Osteoblast (primary cell): ENCODE measurements at regions not wholly inside any gene's neighbourhood (a gene's known extent, or its start where the extent isn't known, plus 50 kb on each side); places are given as distances from the start of the nearest gene placed in this dataset.

Experiments used
- DNase-seq: peaks from one replicate; pipeline ENCODE4 v3.0.0; 2011; ENCODE audit warnings: low spot score, mixed read lengths; ENCODE audit not compliant: insufficient read length; ENCODE audit errors: missing footprints
- H2AFZ ChIP-seq: 2 replicates; pipeline ENCODE4 v1.6.0; 2011; ENCODE audit warnings: mild to moderate bottlenecking, low read length
- H3K27ac ChIP-seq: 2 replicates; pipeline ENCODE4 v1.5.1; 2011; ENCODE audit warnings: mild to moderate bottlenecking, low read depth, low read length, moderate library complexity
- H3K27me3 ChIP-seq: 2 replicates; pipeline ENCODE4 v1.6.0; 2012; ENCODE audit warnings: mild to moderate bottlenecking, control low read depth, inconsistent platforms, low read length, moderate library complexity; ENCODE audit not compliant: insufficient read depth
- H3K36me3 ChIP-seq: 2 replicates; pipeline ENCODE4 v1.5.1; 2011; ENCODE audit warnings: mild to moderate bottlenecking, low read length, control low read depth, moderate library complexity; ENCODE audit not compliant: insufficient read depth
- H3K4me1 ChIP-seq: 2 replicates; pipeline ENCODE4 v1.5.1; 2011; ENCODE audit warnings: mild to moderate bottlenecking, low read length, control low read depth, moderate library complexity; ENCODE audit not compliant: insufficient read depth
- H3K4me2 ChIP-seq: 2 replicates; pipeline ENCODE4 v1.6.0; 2011; ENCODE audit warnings: mild to moderate bottlenecking, low read length; ENCODE audit not compliant: insufficient read depth
- H3K4me3 ChIP-seq: fragments of 200-600 bp; sonication (generic); 3 replicates; pipeline ENCODE4 v1.5.1; 2012; ENCODE audit warnings: mild to moderate bottlenecking, low read length, inconsistent platforms; ENCODE audit not compliant: insufficient read depth
- H3K79me2 ChIP-seq: 2 replicates; pipeline ENCODE4 v1.6.0; 2012; ENCODE audit warnings: mild to moderate bottlenecking, low read length, control low read depth, inconsistent platforms; ENCODE audit not compliant: insufficient read depth
- H3K9me3 ChIP-seq: 2 replicates; pipeline ENCODE4 v1.5.1; 2011; ENCODE audit warnings: low read depth, low read length, control low read depth
- H4K20me1 ChIP-seq: 2 replicates; pipeline ENCODE4 v1.6.0; 2012; ENCODE audit warnings: mild to moderate bottlenecking, low read length, control low read depth; ENCODE audit not compliant: insufficient read depth
- TF ChIP-seq, protein P1 (sequence below): IDR thresholded peaks from 2 replicates; pipeline ENCODE4 v1.5.1; 2011; ENCODE audit warnings: mild to moderate bottlenecking, low read depth, low read length, moderate library complexity; ENCODE audit errors: extremely low read depth

DNA sequence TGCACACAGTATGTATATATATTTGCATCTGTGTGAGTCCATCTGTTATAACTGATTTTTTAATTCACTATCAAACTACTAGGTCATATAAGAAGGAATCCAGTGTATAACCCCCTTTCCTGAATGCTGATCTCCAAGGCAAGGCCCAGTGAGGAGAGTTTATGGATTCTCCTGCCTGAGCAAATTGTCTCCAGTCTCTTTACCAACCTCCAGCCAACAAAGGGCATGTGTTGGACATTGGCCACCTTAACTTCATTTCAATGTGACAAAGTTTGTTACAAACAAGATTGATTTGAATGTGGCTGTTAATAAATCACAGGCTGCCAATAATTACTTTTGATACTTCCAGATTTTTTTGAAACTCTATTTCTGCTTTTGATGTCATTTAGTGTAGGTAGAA lies 191.6 kb downstream of the HAO1 start:
- DNase-seq: no peak
- H3K4me3 ChIP-seq: no peak overlapping the region

DNA sequence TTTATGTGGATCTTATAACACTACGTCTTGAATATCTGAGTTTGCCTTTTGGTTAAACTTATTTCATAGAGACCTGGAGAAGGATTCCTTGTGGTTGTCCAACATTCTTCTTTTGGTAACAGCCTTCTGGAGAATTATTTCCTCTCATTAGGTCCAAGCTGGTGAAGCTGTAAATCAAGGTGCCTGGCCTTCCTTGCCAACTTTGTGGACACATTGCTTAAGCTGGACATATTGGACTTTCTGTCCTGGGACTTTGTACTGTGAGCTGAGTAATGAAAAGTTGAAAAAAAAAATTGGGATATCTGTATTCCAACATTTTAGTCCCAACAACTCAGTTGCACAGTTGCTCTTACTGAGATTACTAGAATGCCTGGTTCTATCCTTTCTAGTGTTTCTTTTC lies 186.2 kb downstream of the HAO1 start:
- TF ChIP-seq, protein P1, sequence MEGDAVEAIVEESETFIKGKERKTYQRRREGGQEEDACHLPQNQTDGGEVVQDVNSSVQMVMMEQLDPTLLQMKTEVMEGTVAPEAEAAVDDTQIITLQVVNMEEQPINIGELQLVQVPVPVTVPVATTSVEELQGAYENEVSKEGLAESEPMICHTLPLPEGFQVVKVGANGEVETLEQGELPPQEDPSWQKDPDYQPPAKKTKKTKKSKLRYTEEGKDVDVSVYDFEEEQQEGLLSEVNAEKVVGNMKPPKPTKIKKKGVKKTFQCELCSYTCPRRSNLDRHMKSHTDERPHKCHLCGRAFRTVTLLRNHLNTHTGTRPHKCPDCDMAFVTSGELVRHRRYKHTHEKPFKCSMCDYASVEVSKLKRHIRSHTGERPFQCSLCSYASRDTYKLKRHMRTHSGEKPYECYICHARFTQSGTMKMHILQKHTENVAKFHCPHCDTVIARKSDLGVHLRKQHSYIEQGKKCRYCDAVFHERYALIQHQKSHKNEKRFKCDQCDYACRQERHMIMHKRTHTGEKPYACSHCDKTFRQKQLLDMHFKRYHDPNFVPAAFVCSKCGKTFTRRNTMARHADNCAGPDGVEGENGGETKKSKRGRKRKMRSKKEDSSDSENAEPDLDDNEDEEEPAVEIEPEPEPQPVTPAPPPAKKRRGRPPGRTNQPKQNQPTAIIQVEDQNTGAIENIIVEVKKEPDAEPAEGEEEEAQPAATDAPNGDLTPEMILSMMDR: no peak
- Histone ChIP-seq H3K9me3 (no peaks in the 10 kb centered on the region), H3K4me3 (no peak overlapping the region), H3K79me2 (no peaks in the 10 kb centered on the region), H3K4me2 (no peak overlapping the region), H3K27ac (no peak overlapping the region), H3K4me1 (no peaks in the 10 kb centered on the region), H3K36me3 (no peaks in the 10 kb centered on the region), H2AFZ (no peak overlapping the region), H3K27me3 (no peaks in the 10 kb centered on the region), H4K20me1 (no peaks in the 10 kb centered on the region)
- DNase-seq: no peak

More for the DNA sequence above, 191.6 kb downstream of the HAO1 start:
- Histone ChIP-seq H3K27me3 (no peaks in the 10 kb centered on the region), H3K36me3 (no peaks in the 10 kb centered on the region), H4K20me1 (no peaks in the 10 kb centered on the region), H3K9me3 (peaks cover under 1% of the 10 kb centered on the region), H2AFZ (no peak overlapping the region), H3K4me1 (no peaks in the 10 kb centered on the region), H3K27ac (no peak overlapping the region), H3K4me2 (no peak overlapping the region), H3K79me2 (no peaks in the 10 kb centered on the region)
- TF ChIP-seq, protein P1: no peak

DNA sequence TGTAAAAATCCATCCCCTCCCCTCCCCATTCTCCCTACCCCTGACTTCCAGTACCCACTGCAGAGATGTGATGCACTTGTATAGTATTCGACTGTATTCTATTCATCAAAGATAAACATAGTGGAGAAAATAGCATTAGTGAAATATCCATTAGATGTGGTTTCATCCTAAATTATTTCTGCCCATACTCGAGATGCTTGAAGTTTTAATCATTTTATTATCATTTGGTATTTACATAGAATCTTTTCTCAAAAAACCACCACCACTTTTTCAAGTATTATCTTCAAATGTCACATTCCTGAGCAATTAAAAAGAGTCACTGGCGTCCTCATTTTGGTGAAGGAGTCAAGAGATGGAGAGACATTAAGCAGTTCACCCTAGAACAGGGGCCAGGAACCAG lies 181.9 kb downstream of the HAO1 start:
- no peaks in the 10 kb centered on the region for H3K79me2 ChIP-seq
- H3K36me3 ChIP-seq: no peaks in the 10 kb centered on the region
- no peak overlapping the region for H3K4me3 ChIP-seq
- H3K27ac ChIP-seq: no peak overlapping the region
- TF ChIP-seq, protein P1: no peak
- DNase-seq: no peak
- H3K4me2 ChIP-seq: no peak overlapping the region
- H4K20me1 ChIP-seq: no peaks in the 10 kb centered on the region
- no peaks in the 10 kb centered on the region for H3K4me1 ChIP-seq
- H3K9me3 ChIP-seq: no peaks in the 10 kb centered on the region
- no peaks in the 10 kb centered on the region for H3K27me3 ChIP-seq
- H2AFZ ChIP-seq: no peak overlapping the region

DNA sequence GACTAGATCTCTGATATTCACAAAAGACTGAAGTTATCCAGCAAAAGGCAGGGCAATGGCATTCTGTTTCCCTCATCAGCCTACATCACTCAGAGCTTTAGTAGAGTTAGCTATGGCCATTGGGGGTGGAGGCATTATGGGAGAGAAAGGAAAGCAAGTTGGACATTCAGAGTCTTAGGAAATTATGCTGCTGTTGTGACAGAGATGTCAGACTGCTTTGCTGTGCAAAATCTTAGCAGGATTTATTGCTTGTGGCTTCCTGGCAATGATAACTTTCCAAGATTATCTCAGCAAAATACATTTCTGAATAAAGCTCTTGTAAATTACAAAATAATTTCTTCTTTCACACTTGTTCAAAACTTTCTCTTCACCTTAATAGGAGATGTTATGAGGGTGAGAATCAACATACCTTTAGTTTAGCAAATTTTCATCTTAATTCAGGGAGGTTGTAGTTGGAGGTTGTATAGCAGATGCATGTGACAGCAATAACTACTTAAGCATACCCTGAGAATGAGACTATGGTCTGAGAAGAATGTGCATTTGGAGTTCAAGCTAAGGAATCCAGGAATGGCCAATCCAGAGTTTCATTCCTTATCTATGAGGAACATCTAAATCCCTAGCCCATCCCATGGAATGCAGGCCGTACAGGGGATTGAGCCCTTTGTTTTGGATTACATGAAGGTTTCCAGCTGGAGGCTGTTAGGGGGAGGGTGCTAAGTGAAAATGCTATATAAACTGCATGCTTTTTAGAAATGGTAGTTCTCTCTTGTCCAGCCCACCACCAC lies 179.8 kb downstream of the HAO1 start:
- Histone ChIP-seq H3K9me3 (no peaks in the 10 kb centered on the region), H3K4me3 (no peak overlapping the region), H3K27ac (no peak overlapping the region), H3K4me1 (no peaks in the 10 kb centered on the region), H2AFZ (no peak overlapping the region), H3K27me3 (no peaks in the 10 kb centered on the region), H3K79me2 (no peaks in the 10 kb centered on the region), H3K4me2 (no peak overlapping the region), H4K20me1 (no peaks in the 10 kb centered on the region), H3K36me3 (no peaks in the 10 kb centered on the region)
- TF ChIP-seq, protein P1: no peak
- no peak for DNase-seq
